Neural progenitor cell (in vitro differentiated cells): ENCODE measurements at regions not wholly inside any gene's neighbourhood (a gene's known extent, or its start where the extent isn't known, plus 50 kb on each side); places are given as distances from the start of the nearest gene placed in this dataset.
"Not testable (repeated sequence)": the region's sequence is repeated elsewhere in the genome, so short reads cannot be mapped to it uniquely, and the experiment has no call there.

ENCODE experiments used
- DNase-seq: peaks from one replicate; pipeline ENCODE4 v3.0.0-alpha.2; 2016; ENCODE audit warnings: low spot score
- H2AFZ ChIP-seq: fragments of 200-600 bp; sonication (generic); replicated peaks from 2 replicates; pipeline ENCODE4 v1.6.1; 2016; ENCODE audit warnings: antibody characterized with exemption
- H3F3A ChIP-seq: fragments of 200-600 bp; sonication (generic); 2 replicates; pipeline ENCODE4 v1.6.1; 2016; ENCODE audit warnings: antibody characterized with exemption, low read depth
- H3K27ac ChIP-seq: fragments of 200-600 bp; sonication (generic); 2 replicates; pipeline ENCODE4 v1.5.1; 2016; ENCODE audit warnings: mild to moderate bottlenecking
- H3K27me3 ChIP-seq: fragments of 200-600 bp; sonication (generic); 2 replicates; pipeline ENCODE4 v1.6.1; 2016; ENCODE audit warnings: mild to moderate bottlenecking, moderate library complexity
- H3K36me3 ChIP-seq: fragments of 200-600 bp; sonication (generic); 2 replicates; pipeline ENCODE4 v1.5.1; 2016
- H3K4me1 ChIP-seq: fragments of 200-600 bp; sonication (generic); 2 replicates; pipeline ENCODE4 v1.6.1; 2016; ENCODE audit warnings: mixed run types
- H3K4me2 ChIP-seq: fragments of 200-600 bp; sonication (generic); 2 replicates; pipeline ENCODE4 v1.6.1; 2016
- H3K4me3 ChIP-seq: fragments of 200-600 bp; sonication (generic); 2 replicates; pipeline ENCODE4 v1.5.1; 2016
- H3K79me2 ChIP-seq: fragments of 200-600 bp; sonication (generic); 2 replicates; pipeline ENCODE4 v1.6.1; 2016; ENCODE audit warnings: low read depth
- H3K9ac ChIP-seq: fragments of 200-600 bp; sonication (generic); 2 replicates; pipeline ENCODE4 v1.6.1; 2016
- H3K9me3 ChIP-seq: fragments of 200-600 bp; sonication (generic); 2 replicates; pipeline ENCODE4 v1.5.1; 2016; ENCODE audit warnings: low read depth
- H4K20me1 ChIP-seq: fragments of 200-600 bp; sonication (generic); 2 replicates; pipeline ENCODE4 v1.6.1; 2016; ENCODE audit warnings: low read depth
- H3K27ac Mint-ChIP-seq: 3 replicates; pipeline ENCODE4 v1.8.0; 2021; ENCODE audit warnings: mixed read lengths
- H3K27me3 Mint-ChIP-seq: 2 replicates; pipeline ENCODE4 v1.8.0; 2022; ENCODE audit warnings: low read depth, mild to moderate bottlenecking, inconsistent platforms, moderate library complexity, mixed read lengths; ENCODE audit not compliant: insufficient read depth
- H3K36me3 Mint-ChIP-seq: 3 replicates; pipeline ENCODE4 v1.8.0; 2021; ENCODE audit warnings: mixed read lengths
- H3K4me1 Mint-ChIP-seq: 3 replicates; pipeline ENCODE4 v1.8.0; 2021; ENCODE audit warnings: mixed read lengths
- H3K4me3 Mint-ChIP-seq: 3 replicates; pipeline ENCODE4 v1.8.0; 2021; ENCODE audit warnings: mild to moderate bottlenecking, moderate library complexity, mixed read lengths
- H3K9me3 Mint-ChIP-seq: 3 replicates; pipeline ENCODE4 v1.8.0; 2020; ENCODE audit warnings: mixed read lengths
- EZH2 ChIP-seq: fragments of 200-600 bp; sonication (generic); IDR thresholded peaks from 2 replicates; pipeline ENCODE4 v1.6.1; 2017; ENCODE audit warnings: antibody characterized with exemption, mild to moderate bottlenecking, moderate library complexity
- EZH2phosphoT487 ChIP-seq: fragments of 200-600 bp; sonication (generic); IDR thresholded peaks from 2 replicates; pipeline ENCODE4 v1.6.1; 2017; ENCODE audit warnings: antibody characterized with exemption
- TF ChIP-seq, protein P1 (sequence below): fragments of 200-600 bp; sonication (generic); IDR thresholded peaks from 2 replicates; pipeline ENCODE4 v1.5.1; 2017; ENCODE audit warnings: antibody characterized with exemption, mild to moderate bottlenecking

DNA sequence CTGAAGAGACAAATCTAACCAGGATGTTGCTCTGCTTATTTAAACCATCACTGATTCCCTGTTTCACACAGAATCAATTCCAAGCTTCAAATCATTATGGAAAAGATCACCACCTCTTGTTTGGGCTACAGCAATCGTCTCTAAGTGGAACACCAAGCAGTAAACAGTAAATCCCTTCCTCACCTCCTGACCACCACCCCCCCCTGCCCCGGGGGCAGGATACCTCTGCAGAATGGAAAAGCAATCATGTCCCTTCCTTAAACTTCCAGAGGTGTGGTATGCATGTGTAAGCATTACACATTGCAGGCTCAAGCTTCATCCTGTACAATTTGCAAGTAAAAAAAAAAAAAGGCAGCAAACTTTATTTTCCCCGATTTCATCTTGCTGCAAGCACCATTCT, 373.8 kb downstream of the NPIPA8 start:
- Histone ChIP-seq H3K9ac (no peak overlapping the region), H3K27ac (no peak overlapping the region), H2AFZ (no peak overlapping the region), H3K4me1 (no peaks in the 10 kb centered on the region), H3K27me3 (no peaks in the 10 kb centered on the region), H3K36me3 (no peaks in the 10 kb centered on the region), H3K9me3 (no peaks in the 10 kb centered on the region), H3K4me3 (no peak overlapping the region), H3K79me2 (no peaks in the 10 kb centered on the region), H3F3A (no peaks in the 10 kb centered on the region), H3K4me2 (no peak overlapping the region), H4K20me1 (no peaks in the 10 kb centered on the region)
- no peak for DNase-seq
- Mint-ChIP-seq H3K27me3 (peaks cover 2% of the 10 kb centered on the region), H3K27ac (no peak overlapping the region), H3K9me3 (peaks cover 12% of the 10 kb centered on the region), H3K4me3 (no peak overlapping the region), H3K36me3 (peaks cover 3% of the 10 kb centered on the region), H3K4me1 (peaks cover 18% of the 10 kb centered on the region)
- TF ChIP-seq EZH2, result no peak
- no peak for TF ChIP-seq EZH2phosphoT487
- TF ChIP-seq, protein P1, sequence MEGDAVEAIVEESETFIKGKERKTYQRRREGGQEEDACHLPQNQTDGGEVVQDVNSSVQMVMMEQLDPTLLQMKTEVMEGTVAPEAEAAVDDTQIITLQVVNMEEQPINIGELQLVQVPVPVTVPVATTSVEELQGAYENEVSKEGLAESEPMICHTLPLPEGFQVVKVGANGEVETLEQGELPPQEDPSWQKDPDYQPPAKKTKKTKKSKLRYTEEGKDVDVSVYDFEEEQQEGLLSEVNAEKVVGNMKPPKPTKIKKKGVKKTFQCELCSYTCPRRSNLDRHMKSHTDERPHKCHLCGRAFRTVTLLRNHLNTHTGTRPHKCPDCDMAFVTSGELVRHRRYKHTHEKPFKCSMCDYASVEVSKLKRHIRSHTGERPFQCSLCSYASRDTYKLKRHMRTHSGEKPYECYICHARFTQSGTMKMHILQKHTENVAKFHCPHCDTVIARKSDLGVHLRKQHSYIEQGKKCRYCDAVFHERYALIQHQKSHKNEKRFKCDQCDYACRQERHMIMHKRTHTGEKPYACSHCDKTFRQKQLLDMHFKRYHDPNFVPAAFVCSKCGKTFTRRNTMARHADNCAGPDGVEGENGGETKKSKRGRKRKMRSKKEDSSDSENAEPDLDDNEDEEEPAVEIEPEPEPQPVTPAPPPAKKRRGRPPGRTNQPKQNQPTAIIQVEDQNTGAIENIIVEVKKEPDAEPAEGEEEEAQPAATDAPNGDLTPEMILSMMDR, result no peak

DNA sequence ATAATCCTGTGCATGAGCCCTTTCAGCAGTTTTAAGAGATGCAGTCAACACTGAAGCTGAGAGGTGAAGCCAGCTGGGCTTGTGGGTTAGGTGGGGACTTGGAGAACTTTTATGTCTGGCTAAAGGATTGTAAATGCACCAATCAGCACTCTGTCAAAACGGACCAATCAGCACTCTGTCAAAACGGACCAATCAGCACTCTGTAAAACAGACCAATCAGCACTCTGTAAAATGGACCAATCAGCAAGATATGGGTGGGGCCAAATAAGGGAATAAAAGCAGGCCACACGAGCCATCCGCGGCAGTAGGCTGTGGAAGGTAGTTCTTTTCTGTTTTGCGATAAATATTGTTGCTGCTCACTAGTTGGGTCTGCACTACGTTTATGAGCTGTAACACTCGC, 374.7 kb downstream of the NPIPA8 start:
- H3K36me3 Mint-ChIP-seq, H3K4me1 ChIP-seq, H3K9ac ChIP-seq, H4K20me1 ChIP-seq, H3K27ac ChIP-seq, H3F3A ChIP-seq, H3K27me3 Mint-ChIP-seq, H3K79me2 ChIP-seq, H3K4me3 Mint-ChIP-seq, H3K4me2 ChIP-seq, H3K27ac Mint-ChIP-seq, H2AFZ ChIP-seq, H3K36me3 ChIP-seq, H3K4me3 ChIP-seq, DNase-seq, H3K27me3 ChIP-seq, H3K9me3 Mint-ChIP-seq, H3K9me3 ChIP-seq: not testable (repeated sequence)
- H3K4me1 Mint-ChIP-seq, result peaks cover 18% of the 10 kb centered on the region

DNA sequence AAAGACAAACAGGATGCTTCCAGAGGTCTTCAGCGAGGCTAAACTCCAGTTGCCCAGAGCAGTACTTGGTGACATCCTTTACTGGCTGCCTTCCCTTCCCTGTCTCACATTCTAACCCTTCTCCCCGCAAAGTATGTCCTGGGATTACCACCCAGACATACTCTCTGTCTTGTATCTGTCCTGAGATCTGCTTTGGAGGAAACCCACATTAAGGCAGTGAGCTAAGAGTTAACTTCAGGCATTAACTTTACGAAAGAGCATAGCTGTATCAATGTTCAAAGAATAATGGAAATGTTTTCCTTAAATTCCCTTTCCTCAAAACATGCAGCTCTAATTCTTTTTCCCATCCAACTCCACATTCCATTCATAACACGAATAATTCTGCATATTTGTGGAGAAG, 385.2 kb downstream of the NPIPA8 start:
- Histone ChIP-seq H3K4me3 (no peak overlapping the region), H3K4me2 (no peak overlapping the region), H3K27me3 (no peaks in the 10 kb centered on the region), H3F3A (no peaks in the 10 kb centered on the region), H3K27ac (no peak overlapping the region), H3K9me3 (no peaks in the 10 kb centered on the region), H3K4me1 (peaks cover 29% of the 10 kb centered on the region), H3K9ac (no peak overlapping the region), H2AFZ (no peak overlapping the region), H4K20me1 (no peaks in the 10 kb centered on the region), H3K79me2 (no peaks in the 10 kb centered on the region), H3K36me3 (no peaks in the 10 kb centered on the region)
- TF ChIP-seq EZH2phosphoT487, result no peak
- Mint-ChIP-seq H3K4me3 (no peak overlapping the region), H3K9me3 (no peaks in the 10 kb centered on the region), H3K27me3 (peaks cover 5% of the 10 kb centered on the region), H3K36me3 (no peaks in the 10 kb centered on the region), H3K27ac (no peak overlapping the region), H3K4me1 (peaks cover 42% of the 10 kb centered on the region)
- DNase-seq, result no peak

DNA sequence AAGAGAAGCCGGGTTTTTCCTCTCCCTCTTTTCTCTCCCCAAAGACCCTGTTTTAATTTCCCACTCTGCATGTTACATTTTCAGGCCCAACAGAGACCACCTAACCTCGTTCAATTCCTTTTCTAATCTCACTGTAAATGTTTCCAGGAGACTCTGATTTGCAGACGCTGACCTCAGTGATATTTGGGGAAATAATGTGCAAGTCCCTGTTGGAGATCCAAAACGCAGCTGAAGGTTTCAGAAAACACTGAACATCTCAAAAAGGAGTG, 386.6 kb downstream of the NPIPA8 start:
- H3K4me3 ChIP-seq, result no peak overlapping the region
- TF ChIP-seq, protein P1, result no peak
- no peak for TF ChIP-seq EZH2phosphoT487
- TF ChIP-seq EZH2, result no peak
- H3K9ac ChIP-seq, result no peak overlapping the region
- H3K9me3 ChIP-seq, result no peaks in the 10 kb centered on the region
- H3K27me3 ChIP-seq, result no peaks in the 10 kb centered on the region
- peaks cover 47% of the 10 kb centered on the region for H3K4me1 Mint-ChIP-seq
- H3K27me3 Mint-ChIP-seq, result peaks cover 5% of the 10 kb centered on the region
- H4K20me1 ChIP-seq, result no peaks in the 10 kb centered on the region
- no peak overlapping the region for H3K27ac ChIP-seq
- no peaks in the 10 kb centered on the region for H3K79me2 ChIP-seq
- H3K4me1 ChIP-seq, result peaks cover 36% of the 10 kb centered on the region
- no peaks in the 10 kb centered on the region for H3F3A ChIP-seq
- H3K9me3 Mint-ChIP-seq, result no peaks in the 10 kb centered on the region
- H3K36me3 Mint-ChIP-seq, result no peaks in the 10 kb centered on the region
- H3K36me3 ChIP-seq, result no peaks in the 10 kb centered on the region
- no peak overlapping the region for H3K4me3 Mint-ChIP-seq
- DNase-seq, result no peak
- H3K4me2 ChIP-seq, result no peak overlapping the region
- peak overlapping the region; percentile 77 for H2AFZ ChIP-seq
- peak overlapping the region; percentile 76 for H3K27ac Mint-ChIP-seq
